Gastrocnemius medialis (tissue), 4 donors: ENCODE measurements at regions not wholly inside any gene's neighbourhood (a gene's known extent, or its start where the extent isn't known, plus 50 kb on each side); places are given as distances from the start of the nearest gene placed in this dataset.

Experiments used
- CTCF ChIP-seq, 5 experiments: fragments of 450-650 bp in 3 of 5; fragments of 200-600 bp in 2 of 5; sonication (generic) in 2 of 5; IDR thresholded peaks in 4 of 5; conservative IDR thresholded peaks in 1 of 5; 1 replicate in 4 of 5; 2 replicates in 1 of 5; pipeline ENCODE4 v1.5.1; 2016 to 2019; ENCODE audit warnings: antibody characterized with exemption in 5 of 5, mild to moderate bottlenecking in 3 of 5, moderate library complexity in 3 of 5
- POLR2A ChIP-seq, 2 donors: fragments of 450-650 bp; IDR thresholded peaks; one replicate each; pipeline ENCODE4 v1.6.1; 2017; ENCODE audit warnings: antibody characterized with exemption in 2 of 2, mild to moderate bottlenecking in 2 of 2, moderate library complexity in 2 of 2

DNA sequence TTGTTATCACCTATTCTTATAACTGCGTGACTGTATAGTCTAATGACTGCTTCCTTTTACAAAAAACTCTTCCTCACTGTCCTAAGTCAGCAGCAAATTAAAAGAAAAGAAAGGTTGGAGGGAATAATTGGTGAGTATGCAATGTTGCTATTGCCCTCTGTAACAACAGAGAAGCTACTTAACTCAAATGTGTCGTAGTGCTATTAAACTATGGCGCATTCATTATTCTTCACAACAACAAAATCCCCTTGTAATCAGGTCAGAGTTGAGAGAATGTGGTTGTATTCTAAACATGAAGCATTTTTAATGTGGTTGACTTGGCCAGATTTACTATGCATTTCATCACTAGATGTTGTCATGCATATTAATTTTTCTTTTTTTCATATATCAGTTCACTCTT, 897.8 kb upstream of the PHF14 start:
- TF ChIP-seq CTCF (IDR thresholded peaks at IDR 0.05 in 4 of 5, conservative IDR thresholded peaks at IDR 0.05 in 1 of 5) (no peak), POLR2A (IDR thresholded peaks at IDR 0.05) (no peak)
